IMR-90 (cell line): ENCODE measurements at regions not wholly inside any gene's neighbourhood (a gene's known extent, or its start where the extent isn't known, plus 50 kb on each side); places are given as distances from the start of the nearest gene placed in this dataset.
A peak's percentile ranks its signal among the peaks of the same experiment; 100 is the strongest.

Experiments used
- ATAC-seq: fragments of 200-7000 bp; cut with Tn5 transposase; 2 replicates; pipeline ENCODE4 v1.9.1; 2020; ENCODE audit warnings: low read depth, mild to moderate bottlenecking, moderate library complexity
- BruUV-seq: library from RNA; stranded (reverse); fragments of 400-500 nt; replicated peaks from 2 replicates; lab custom pipeline; 2021; lab: Mats Ljungman, UMichigan
- CTCF ChIA-PET: fragments of 300-600 bp; formaldehyde crosslinking; extraction: SDS; loops from one replicate; lab custom pipeline; 2021; ENCODE audit warnings: antibody characterized with exemption; lab: Yijun Ruan, JAX
- POLR2A ChIA-PET: fragments of 300-600 bp; sonication (Branson Sonifier 250); formaldehyde crosslinking; loops from one replicate; lab custom pipeline; 2022; ENCODE audit warnings: antibody characterized with exemption; ENCODE audit not compliant: unreplicated experiment; lab: Charles Lee
- DNase-seq: peaks from one replicate; pipeline ENCODE4 v3.0.0; 2013
- H2AFZ ChIP-seq: replicated peaks from 2 replicates; pipeline ENCODE3; 2013; ENCODE audit warnings: low read length, mild to moderate bottlenecking; ENCODE audit not compliant: poor library complexity
- H2AK5ac ChIP-seq: 2 replicates; pipeline ENCODE4 v1.6.1; 2013; ENCODE audit warnings: low read depth, low read length, inconsistent platforms
- H2AK9ac ChIP-seq: replicated peaks from 2 replicates; pipeline ENCODE3; 2013; ENCODE audit warnings: mild to moderate bottlenecking, low read depth, low read length, moderate library complexity; ENCODE audit not compliant: poor library complexity
- H2BK120ac ChIP-seq: 2 replicates; pipeline ENCODE4 v1.6.1; 2013; ENCODE audit warnings: low read depth, low read length, inconsistent platforms
- H2BK15ac ChIP-seq: 3 replicates; pipeline ENCODE4 v1.6.1; 2013; ENCODE audit warnings: low read depth, low read length, inconsistent platforms
- H2BK20ac ChIP-seq: 2 replicates; pipeline ENCODE4 v1.6.1; 2013; ENCODE audit warnings: low read depth, mild to moderate bottlenecking, inconsistent platforms, low read length, moderate library complexity
- H2BK5ac ChIP-seq: 2 replicates; pipeline ENCODE4 v1.6.1; 2013; ENCODE audit warnings: mild to moderate bottlenecking, low read depth, low read length, inconsistent platforms; ENCODE audit not compliant: poor library complexity, severe bottlenecking
- H3K14ac ChIP-seq: replicated peaks from 2 replicates; pipeline ENCODE4 v1.6.1; 2013; ENCODE audit warnings: low read depth, low read length, inconsistent platforms
- H3K18ac ChIP-seq: 2 replicates; pipeline ENCODE4 v1.6.1; 2013; ENCODE audit warnings: low read depth, low read length, control low read depth
- H3K23ac ChIP-seq: 2 replicates; pipeline ENCODE4 v1.6.1; 2013; ENCODE audit warnings: low read depth, low read length, inconsistent platforms
- H3K27ac ChIP-seq: 2 replicates; pipeline ENCODE4 v1.5.1; 2013; ENCODE audit warnings: mild to moderate bottlenecking, control low read depth, low read length; ENCODE audit not compliant: insufficient read depth
- H3K27me3 ChIP-seq: 2 replicates; pipeline ENCODE4 v1.6.1; 2013; ENCODE audit warnings: low read length; ENCODE audit not compliant: control insufficient read depth, insufficient read depth
- H3K36me3 ChIP-seq: 2 replicates; pipeline ENCODE4 v1.6.1; 2013; ENCODE audit warnings: low read length, mixed read lengths; ENCODE audit not compliant: control insufficient read depth, insufficient read depth
- H3K4ac ChIP-seq: 2 replicates; pipeline ENCODE4 v1.6.1; 2013; ENCODE audit warnings: low read depth, low read length, inconsistent platforms
- H3K4me1 ChIP-seq: 2 replicates; pipeline ENCODE4 v1.6.1; 2013; ENCODE audit warnings: low read length, mixed read lengths; ENCODE audit not compliant: control insufficient read depth, insufficient read depth
- H3K4me2 ChIP-seq: 2 replicates; pipeline ENCODE4 v1.6.1; 2013; ENCODE audit warnings: low read depth, mild to moderate bottlenecking, control low read depth, low read length, moderate library complexity
- H3K4me3 ChIP-seq: 2 replicates; pipeline ENCODE4 v1.5.1; 2013; ENCODE audit warnings: low read depth, mild to moderate bottlenecking, control low read depth, low read length, moderate library complexity; ENCODE audit not compliant: insufficient read depth
- H3K56ac ChIP-seq: 2 replicates; pipeline ENCODE4 v1.6.1; 2013; ENCODE audit warnings: low read length, inconsistent platforms; ENCODE audit not compliant: insufficient read depth; ENCODE audit errors: extremely low read depth
- H3K79me1 ChIP-seq, 2 experiments: 2 replicates each; pipeline ENCODE4 v1.6.1; 2013; ENCODE audit warnings: low read length in 2 of 2, inconsistent platforms in 1 of 2, low read depth in 1 of 2
- H3K9ac ChIP-seq: 2 replicates; pipeline ENCODE4 v1.6.1; 2013; ENCODE audit warnings: low read depth, low read length, control low read depth
- H3K9me1 ChIP-seq: 2 replicates; pipeline ENCODE4 v1.6.1; 2013; ENCODE audit warnings: low read length, inconsistent platforms; ENCODE audit not compliant: insufficient read depth
- H3K9me3 ChIP-seq: 2 replicates; pipeline ENCODE4 v1.6.1; 2013; ENCODE audit warnings: low read length; ENCODE audit not compliant: control insufficient read depth, insufficient read depth
- H4K20me1 ChIP-seq: 2 replicates; pipeline ENCODE4 v1.6.1; 2013; ENCODE audit warnings: low read length, inconsistent platforms; ENCODE audit not compliant: insufficient read depth
- H4K5ac ChIP-seq: 2 replicates; pipeline ENCODE4 v1.6.1; 2013; ENCODE audit warnings: mild to moderate bottlenecking, low read depth, low read length, control low read depth
- H4K8ac ChIP-seq, 2 experiments: 2 replicates each; pipeline ENCODE4 v1.6.1; 2013; ENCODE audit warnings: low read depth in 2 of 2, low read length in 2 of 2, control low read depth in 1 of 2, inconsistent platforms in 1 of 2
- H4K91ac ChIP-seq: 2 replicates; pipeline ENCODE4 v1.6.1; 2013; ENCODE audit warnings: low read depth, low read length, inconsistent platforms; ENCODE audit not compliant: insufficient read depth
- BHLHE40 ChIP-seq: fragments of 150-350 bp; IDR thresholded peaks from 2 replicates; pipeline ENCODE4 v1.6.1; 2016; ENCODE audit warnings: mild to moderate bottlenecking, low read depth, low read length
- CEBPB ChIP-seq: IDR thresholded peaks from 2 replicates; pipeline ENCODE4 v1.6.1; 2012; ENCODE audit warnings: low read depth, low read length, improper control_type of control experiment
- CHD1 ChIP-seq: IDR thresholded peaks from 2 replicates; pipeline ENCODE4 v1.6.1; 2012; ENCODE audit warnings: low read depth, low read length, improper control_type of control experiment
- CTCF ChIP-seq: conservative IDR thresholded peaks from 2 replicates; pipeline ENCODE4 v1.5.1; 2012; ENCODE audit warnings: mild to moderate bottlenecking, low read depth, low read length, improper control_type of control experiment
- ELK1 ChIP-seq: fragments of 150-350 bp; IDR thresholded peaks from 2 replicates; pipeline ENCODE4 v1.6.1; 2016; ENCODE audit warnings: low read depth, mild to moderate bottlenecking, low read length, moderate library complexity, borderline replicate concordance
- FOS ChIP-seq: fragments of 150-350 bp; IDR thresholded peaks from 2 replicates; pipeline ENCODE4 v1.6.1; 2016; ENCODE audit warnings: low read depth, low read length
- MAFK ChIP-seq: IDR thresholded peaks from 2 replicates; pipeline ENCODE4 v1.6.1; 2012; ENCODE audit warnings: low read depth, low read length, improper control_type of control experiment
- MAZ ChIP-seq: IDR thresholded peaks from 2 replicates; pipeline ENCODE4 v1.6.1; 2012; ENCODE audit warnings: low read depth, mild to moderate bottlenecking, low read length, improper control_type of control experiment, moderate library complexity, borderline replicate concordance
- MXI1 ChIP-seq: IDR thresholded peaks from 2 replicates; pipeline ENCODE4 v1.6.1; 2012; ENCODE audit warnings: low read depth, mild to moderate bottlenecking, low read length, moderate library complexity, borderline replicate concordance
- NFE2L2 ChIP-seq: fragments of 150-350 bp; IDR thresholded peaks from 2 replicates; pipeline ENCODE4 v1.6.1; 2016; ENCODE audit warnings: low read depth, mild to moderate bottlenecking, low read length
- POLR2A ChIP-seq: IDR thresholded peaks from 2 replicates; pipeline ENCODE4 v1.6.1; 2012; ENCODE audit warnings: mild to moderate bottlenecking, low read depth, low read length
- RAD21 ChIP-seq: IDR thresholded peaks from 2 replicates; pipeline ENCODE4 v1.6.1; 2012; ENCODE audit warnings: low read length, improper control_type of control experiment
- RCOR1 ChIP-seq: IDR thresholded peaks from 2 replicates; pipeline ENCODE4 v1.6.1; 2012; ENCODE audit warnings: mild to moderate bottlenecking, low read length, improper control_type of control experiment; ENCODE audit not compliant: insufficient replicate concordance
- RFX5 ChIP-seq: IDR thresholded peaks from 2 replicates; pipeline ENCODE4 v1.8.0; 2012; ENCODE audit warnings: low read depth, mild to moderate bottlenecking, low read length, moderate library complexity
- SMC3 ChIP-seq: fragments of 150-350 bp; IDR thresholded peaks from 2 replicates; pipeline ENCODE4 v1.6.1; 2016; ENCODE audit warnings: low read depth, mild to moderate bottlenecking, antibody characterized with exemption, low read length, moderate library complexity
- USF2 ChIP-seq: fragments of 150-350 bp; IDR thresholded peaks from 2 replicates; pipeline ENCODE4 v1.6.1; 2017; ENCODE audit warnings: mild to moderate bottlenecking, antibody characterized with exemption, low read length, low read depth
- WGBS, 2 experiments: methylation state at CpG; one replicate each; pipeline versions ENCODE4 v1.1.5 to v1.1.7; 2013; ENCODE audit warnings: missing lambda C conversion rate in 2 of 2; ENCODE audit not compliant: insufficient read length in 1 of 2; ENCODE audit errors: extremely low coverage in 2 of 2; 5-methylcytosine and 5-hydroxymethylcytosine counted together
- dilution Hi-C: fragments of 300-500 bp; cut with HindIII; formaldehyde crosslinking; loops from one replicate; pipeline ENCODE4 v1.14.3; 2018; ENCODE audit warnings: low sequenced_read_pairs; ENCODE audit not compliant: unreplicated experiment
- in situ Hi-C: fragments of 300-500 bp; cut with MboI; formaldehyde crosslinking; loops from 3 replicates; pipeline ENCODE4 v1.14.3; 2019; ENCODE audit warnings: low sequenced_read_pairs, inconsistent platforms, mixed read lengths
- intact Hi-C: fragments of 100-400 bp; cut with micrococcal nuclease; formaldehyde crosslinking; loops from 2 replicates; pipeline ENCODE4 v1.10.0; 2022

GRCh38 chr4:24130637-24131036, 240.8 kb upstream of the PPARGC1A start:
- Histone ChIP-seq H3K4me2 (no peak overlapping the region), H3K14ac (no peak overlapping the region), H3K36me3 (no peaks in the 10 kb centered on the region), H3K4me3 (no peak overlapping the region), H3K9me3 (no peaks in the 10 kb centered on the region), H3K79me1 (no peaks in the 10 kb centered on the region), H2BK15ac (no peak overlapping the region), H4K5ac (no peak overlapping the region), H2BK20ac (0 out of 2 replicates have a peak overlapping the region, but pooled peaks have one; percentile 38), H4K20me1 (no peaks in the 10 kb centered on the region), H3K27ac (no peak overlapping the region), H3K23ac (no peak overlapping the region), H2BK5ac (no peak overlapping the region), H3K18ac (no peak overlapping the region), H4K91ac (no peak overlapping the region), H2BK120ac (no peak overlapping the region), H3K56ac (no peak overlapping the region), H3K9me1 (peaks cover 3% of the 10 kb centered on the region; the same call in 1 of the 2 replicates), H2AK5ac (no peak overlapping the region), H3K4ac (no peak overlapping the region; the same call in 1 of the 2 replicates), H3K9ac (no peak overlapping the region), H2AFZ (no peak overlapping the region), H3K27me3 (no peaks in the 10 kb centered on the region; the same call in 1 of the 2 replicates), H2AK9ac (no peak overlapping the region), H4K8ac (no peak overlapping the region), H3K4me1 (peaks cover 3% of the 10 kb centered on the region)
- dilution Hi-C loops: no loop called here
- intact Hi-C loops: no loop called here
- in situ Hi-C loops: no loop called here
- ChIA-PET CTCF (no interaction called here), POLR2A (no interaction called here)
- ATAC-seq (no peak), DNase-seq (no peak)
- TF ChIP-seq SMC3 (no peak), CHD1 (no peak), CEBPB (no peak), MAFK (no peak), FOS (no peak), NFE2L2 (no peak), CTCF (no peak), USF2 (no peak), RCOR1 (no peak), RAD21 (no peak), ELK1 (no peak), POLR2A (no peak), MXI1 (no peak), MAZ (no peak), RFX5 (no peak), BHLHE40 (no peak)
- no TSS peak for BruUV-seq
- WGBS, 2 experiments: 82% methylated on average over 2 of the region's 3 CpGs; no CpG with 5 or more reads in 1 of the 2 experiments
